Activated T-helper 1 cell treated with anti-CD3 and anti-CD28 coated beads, Interleukin-2, amount 50 U/mL, for 16 hours (primary cell): ENCODE measurements at regions not wholly inside any gene's neighbourhood (a gene's known extent, or its start where the extent isn't known, plus 50 kb on each side); places are given as distances from the start of the nearest gene placed in this dataset.

Experiments used
- DNase-seq, 2 donors: peaks; one replicate each; pipeline ENCODE4 v3.0.0-alpha.2; 2020; ENCODE audit warnings: low read depth in 1 of 2, low spot score in 1 of 2

GRCh38 chrX:20348139-20348538 is 81.4 kb upstream of the RPS6KA3 start:
- DNase-seq, result no peak

GRCh38 chrX:20347481-20347880 is 80.8 kb upstream of the RPS6KA3 start:
- no peak for DNase-seq

DNA sequence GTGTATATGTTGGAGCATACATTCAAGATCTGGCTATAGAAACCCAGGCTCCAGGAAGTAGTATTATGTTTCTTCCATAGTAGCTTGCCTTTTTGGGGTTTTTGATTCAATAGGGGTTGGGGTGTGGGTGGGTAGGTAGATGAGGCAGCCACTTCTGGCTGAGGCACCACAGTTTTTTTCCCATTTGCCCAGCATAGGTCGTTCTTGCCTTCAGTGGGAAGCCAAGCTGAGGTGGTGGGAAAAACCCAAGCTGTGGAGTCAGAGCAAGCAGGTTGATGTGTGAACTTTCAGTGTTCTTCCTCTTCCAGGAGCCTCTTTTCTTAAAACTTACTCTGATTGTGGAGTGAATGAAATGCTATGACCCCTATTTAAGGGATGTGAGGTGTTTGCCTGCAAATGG is 67.0 kb upstream of the RPS6KA3 start:
- no peak for DNase-seq

DNA sequence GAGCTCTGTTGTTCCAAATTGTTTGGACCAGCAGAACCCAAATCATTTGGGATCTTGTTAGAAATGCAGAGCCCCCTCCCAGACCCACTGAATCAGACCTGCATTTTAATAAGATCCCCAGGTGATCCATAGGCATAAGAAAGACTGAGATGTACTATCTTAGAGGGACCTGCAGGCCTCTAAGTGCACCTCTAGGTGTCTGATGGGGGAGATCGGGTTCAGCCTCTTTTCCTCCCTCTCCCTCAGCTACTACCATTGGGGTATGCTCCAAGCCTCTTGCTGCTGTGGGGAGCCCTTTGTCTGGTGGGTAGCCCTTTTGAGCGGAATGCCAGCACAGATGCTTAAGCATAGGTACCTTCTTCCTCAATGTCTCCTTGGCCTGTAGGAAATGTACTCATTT is 63.8 kb upstream of the RPS6KA3 start:
- DNase-seq, result no peak

- no peak for DNase-seq
Measured at GRCh38 chrX:20329435-20329834, 62.7 kb upstream of the RPS6KA3 start.

DNA sequence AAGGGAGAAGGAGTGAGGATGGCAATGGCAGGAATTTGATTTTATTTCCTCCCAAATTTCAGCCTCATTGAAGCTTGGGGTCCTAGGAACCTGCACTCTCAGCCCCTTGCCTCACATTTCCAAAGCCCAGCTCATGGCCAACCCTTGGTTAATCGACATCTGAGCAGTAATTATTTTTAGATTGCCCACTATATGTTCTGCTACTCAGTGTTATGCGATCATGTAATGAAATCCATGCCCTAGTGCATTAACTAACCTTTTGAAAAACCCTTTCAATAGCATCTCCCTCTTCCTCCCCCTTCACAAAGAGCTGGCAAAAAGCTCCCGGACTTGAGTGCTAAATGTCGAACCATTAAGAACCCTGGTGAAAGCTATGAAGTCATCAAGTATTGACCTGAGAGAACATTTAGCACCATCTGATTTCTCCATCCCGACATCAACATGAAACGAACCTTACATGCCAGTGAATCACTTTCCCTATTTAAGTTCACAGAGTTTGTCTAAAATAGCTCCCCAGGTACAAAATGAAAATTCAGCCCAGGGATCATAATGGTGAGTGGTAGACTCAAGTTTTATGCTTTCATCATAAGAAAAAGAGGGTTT is 59.2 kb upstream of the RPS6KA3 start:
- no peak for DNase-seq

DNA sequence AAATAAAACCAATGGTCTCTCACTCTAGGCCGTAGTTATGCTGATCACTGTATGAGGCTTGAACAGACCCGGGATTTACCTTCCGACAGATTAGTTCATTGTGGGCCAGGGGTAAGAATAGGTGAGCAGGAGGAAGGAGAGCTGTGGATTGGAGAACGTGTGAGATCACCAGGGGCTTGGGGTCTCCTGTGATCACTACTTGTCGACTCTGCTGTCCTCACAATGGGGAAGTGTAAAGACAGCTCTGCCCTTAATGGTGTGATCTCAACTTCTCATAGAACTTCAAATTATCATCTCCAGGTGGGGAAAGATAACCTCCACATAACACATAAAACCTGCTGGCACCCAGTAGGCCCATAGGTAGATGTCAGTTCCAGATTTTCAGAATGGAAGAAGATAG is 56.2 kb upstream of the RPS6KA3 start:
- DNase-seq, result no peak

DNA sequence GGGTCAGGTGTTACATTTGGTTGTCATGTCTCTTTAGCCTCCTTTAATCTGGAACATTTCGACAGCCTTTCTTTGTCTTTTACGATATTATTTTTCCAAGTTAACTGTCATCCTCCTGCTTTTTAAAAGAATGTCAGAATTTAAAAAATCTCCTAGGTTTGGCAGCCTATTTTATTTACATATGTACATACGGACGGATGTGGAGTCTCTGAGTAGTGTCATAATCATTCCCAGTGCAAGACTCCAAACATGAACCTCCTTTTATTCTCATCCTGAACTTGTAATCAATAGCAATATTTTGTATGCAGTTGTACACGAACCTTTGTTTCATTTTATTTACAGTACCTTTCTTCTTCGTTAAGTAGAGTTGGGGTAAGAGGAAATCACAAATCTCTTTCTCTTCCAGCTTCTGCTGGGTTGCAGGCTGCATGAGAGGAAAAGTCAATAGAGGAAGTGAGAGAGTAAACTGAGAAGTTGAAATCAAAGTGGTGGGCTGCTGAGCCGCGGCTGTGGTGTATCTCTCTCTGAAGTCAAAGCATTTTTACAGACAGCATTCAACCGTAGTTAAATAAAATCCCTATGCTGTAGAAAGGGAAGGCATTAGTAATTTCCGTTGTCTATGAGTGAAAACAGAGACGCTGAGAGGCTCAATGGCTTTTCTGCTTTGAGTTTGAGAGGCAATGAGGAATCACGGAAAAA is 53.9 kb upstream of the RPS6KA3 start:
- no peak for DNase-seq

DNA sequence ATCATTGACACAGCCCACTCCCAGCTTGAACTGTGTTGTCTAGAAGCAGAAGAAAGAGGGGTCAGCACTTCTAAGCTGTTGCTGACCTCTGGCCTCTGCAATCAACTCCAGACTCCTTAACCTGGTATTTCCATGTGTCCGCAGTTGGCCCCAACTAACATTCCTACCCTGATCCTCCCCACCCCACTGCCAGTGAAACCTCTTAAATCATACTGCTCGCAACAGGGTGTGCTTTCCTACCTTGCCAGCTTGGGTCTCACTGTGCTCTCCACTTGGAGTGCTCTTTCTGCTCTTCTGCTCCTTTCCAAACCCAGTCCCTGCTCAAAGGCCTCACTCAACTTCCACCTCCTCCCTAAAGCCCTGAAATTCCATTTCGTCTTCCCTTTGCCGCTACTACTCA is 52.3 kb upstream of the RPS6KA3 start:
- DNase-seq, result no peak

DNA sequence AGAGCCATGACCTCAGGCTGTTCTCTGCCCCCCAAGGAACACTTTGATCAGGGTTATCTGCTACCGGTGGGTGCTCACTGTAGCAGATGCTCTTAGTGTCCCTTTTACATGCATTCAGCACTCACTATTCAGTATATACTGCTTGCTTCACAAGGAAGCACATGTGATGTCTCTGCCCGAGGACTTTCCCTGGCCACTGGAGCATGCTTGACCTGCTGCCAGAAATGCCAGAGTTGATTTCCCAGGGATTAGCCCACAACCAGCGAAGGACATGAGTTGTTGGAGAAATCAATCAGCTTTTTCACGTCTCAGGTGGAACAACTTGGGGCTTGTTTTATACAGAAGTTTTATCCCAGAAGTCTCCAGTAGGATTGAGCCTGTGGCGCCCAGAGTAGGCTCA is 51.2 kb upstream of the RPS6KA3 start:
- DNase-seq, result no peak
